K562 (cell line): ENCODE measurements at regions not wholly inside any gene's neighbourhood (a gene's known extent, or its start where the extent isn't known, plus 50 kb on each side); places are given as distances from the start of the nearest gene placed in this dataset.

Experiments used
- ATAC-seq: fragments of 200-7000 bp; cut with Tn5 transposase; 3 replicates; pipeline ENCODE4 v1.9.1; 2020; ENCODE audit warnings: moderate library complexity
- BruUV-seq: library from RNA; stranded (reverse); fragments of 400-500 nt; replicated peaks from 2 replicates; lab custom pipeline; 2021; lab: Mats Ljungman, UMichigan
- CTCF ChIA-PET: fragments of 300-600 bp; formaldehyde crosslinking; extraction: SDS; loops from one replicate; lab custom pipeline; 2021; ENCODE audit warnings: low intra/inter-chr PET ratio; lab: Yijun Ruan, JAX
- POLR2A ChIA-PET: fragments of 300-600, 350-650 bp; sonication (Branson Sonifier 250); formaldehyde crosslinking; extraction: SDS; loops from one replicate; lab custom pipeline; 2021; ENCODE audit warnings: antibody characterized with exemption, inconsistent platforms; lab: Yijun Ruan, JAX
- DNase-seq, 4 experiments: peaks; one replicate each; pipeline versions ENCODE4 v3.0.0 to v3.0.0-alpha.2; 2011 to 2018; ENCODE audit warnings: low spot score in 3 of 4, mixed read lengths in 3 of 4; ENCODE audit errors: extremely low read depth in 1 of 4
- FAIRE-seq: peaks from 2 replicates; lab custom pipeline; 2011; peaks lifted over from hg19 to GRCh38; lab: Jason Lieb, UNC
- H2AFZ ChIP-seq: 2 replicates; pipeline ENCODE4 v1.6.0; 2011; ENCODE audit warnings: low read depth, low read length, control low read depth, inconsistent platforms
- H3K27ac ChIP-seq: fragments of 200-600 bp; 3 replicates; pipeline ENCODE4 v1.8.0; 2011; ENCODE audit warnings: low read depth, mild to moderate bottlenecking, control low read depth, inconsistent platforms, low read length, moderate library complexity, mixed read lengths; ENCODE audit errors: extremely low read depth
- H3K27me3 ChIP-seq, 2 experiments: fragments of 300-600 bp in 1 of 2; 2 replicates in 1 of 2; 3 replicates in 1 of 2; pipeline versions ENCODE4 v1.6.0 to v1.8.0; 2011; ENCODE audit warnings: inconsistent platforms in 2 of 2, low read length in 2 of 2, mild to moderate bottlenecking in 1 of 2, mixed read lengths in 1 of 2, moderate library complexity in 1 of 2; ENCODE audit not compliant: control insufficient read depth in 2 of 2, insufficient read depth in 2 of 2
- H3K36me3 ChIP-seq: fragments of 300-600 bp; 3 replicates; pipeline ENCODE4 v1.8.0; 2011; ENCODE audit warnings: mild to moderate bottlenecking, low read length, inconsistent platforms; ENCODE audit not compliant: control insufficient read depth, insufficient read depth
- H3K4me1 ChIP-seq, 2 experiments: fragments of 200-600 bp in 1 of 2; replicated peaks in 1 of 2; 2 replicates in 1 of 2; 3 replicates in 1 of 2; pipeline versions ENCODE4 v1.5.1 to v1.8.0; 2011; ENCODE audit warnings: inconsistent platforms in 2 of 2, low read length in 2 of 2, mild to moderate bottlenecking in 1 of 2, mixed read lengths in 1 of 2, moderate library complexity in 1 of 2; ENCODE audit not compliant: control insufficient read depth in 2 of 2, insufficient read depth in 2 of 2
- H3K4me2 ChIP-seq: 2 replicates; pipeline ENCODE4 v1.6.1; 2011; ENCODE audit warnings: low read length, control low read depth, inconsistent platforms, mixed read lengths; ENCODE audit not compliant: insufficient read depth
- H3K4me3 ChIP-seq: fragments of 200-600 bp; sonication (generic), shearing (Covaris generic); 2 replicates; pipeline ENCODE4 v1.5.1; 2016; ENCODE audit warnings: control low read depth, inconsistent platforms
- H3K79me2 ChIP-seq: fragments of 200-600 bp; 3 replicates; pipeline ENCODE4 v1.8.0; 2011; ENCODE audit warnings: low read length, inconsistent platforms; ENCODE audit not compliant: control insufficient read depth, insufficient read depth
- H3K9ac ChIP-seq, 2 experiments: 2 replicates each; pipeline versions ENCODE4 v1.6.0 to v1.6.1; 2011; ENCODE audit warnings: low read depth in 2 of 2, low read length in 2 of 2, control low read depth in 1 of 2, inconsistent platforms in 1 of 2, mild to moderate bottlenecking in 1 of 2, mixed read lengths in 1 of 2; ENCODE audit not compliant: insufficient read depth in 1 of 2
- H3K9me1 ChIP-seq: one replicate; pipeline ENCODE4 v1.6.0; 2011; ENCODE audit warnings: inconsistent platforms, mild to moderate bottlenecking, low read length, moderate library complexity; ENCODE audit not compliant: control insufficient read depth, insufficient read depth
- H3K9me3 ChIP-seq: replicated peaks from 2 replicates; pipeline ENCODE4 v1.5.1; 2011; ENCODE audit warnings: low read depth, low read length, inconsistent platforms; ENCODE audit not compliant: control insufficient read depth, insufficient read depth
- H4K20me1 ChIP-seq: replicated peaks from 2 replicates; pipeline ENCODE4 v1.6.1; 2011; ENCODE audit warnings: low read length, inconsistent platforms, mixed read lengths; ENCODE audit not compliant: control insufficient read depth, insufficient read depth
- C11orf30 ChIP-seq: fragments of 450-650 bp; IDR thresholded peaks from 2 replicates; pipeline ENCODE4 v1.6.1; 2016; ENCODE audit warnings: low read depth, mild to moderate bottlenecking
- FOSL1 ChIP-seq: fragments of 200-800 bp; sonication (Bioruptor generic); conservative IDR thresholded peaks from 2 replicates; pipeline ENCODE4 v1.6.1; 2016; ENCODE audit warnings: missing genetic modification characterization, missing compliant biosample characterization
- JUN ChIP-seq, 2 experiments: sonication (generic) in 1 of 2; formaldehyde crosslinking in 1 of 2; IDR thresholded peaks; 2 replicates each; pipeline versions ENCODE4 v1.6.1 to v1.8.0; 2012 to 2022; ENCODE audit warnings: borderline replicate concordance in 2 of 2, mild to moderate bottlenecking in 2 of 2, improper control_type of control experiment in 1 of 2, low read depth in 1 of 2, low read length in 1 of 2, missing genetic modification reagents in 1 of 2
- KDM5B ChIP-seq: fragments of 200-600 bp; sonication (generic); IDR thresholded peaks from 2 replicates; pipeline ENCODE4 v1.6.1; 2012; ENCODE audit warnings: low read depth, mild to moderate bottlenecking, moderate library complexity, low read length, control low read depth, inconsistent platforms; ENCODE audit not compliant: insufficient replicate concordance
- MAFG ChIP-seq: fragments of 450-650 bp; conservative IDR thresholded peaks from 2 replicates; pipeline ENCODE4 v1.6.1; 2016; ENCODE audit warnings: missing genetic modification characterization, missing compliant biosample characterization
- MAFK ChIP-seq: IDR thresholded peaks from 2 replicates; pipeline ENCODE4 v1.6.1; 2011; ENCODE audit warnings: low read length, improper control_type of control experiment
- ZNF175 ChIP-seq: fragments of 200-800 bp; sonication (Bioruptor generic); IDR thresholded peaks from 2 replicates; pipeline ENCODE4 v1.6.1; 2016; ENCODE audit warnings: low read depth, mild to moderate bottlenecking, missing genetic modification characterization, missing compliant biosample characterization
- ZNF184 ChIP-seq: sonication (generic); formaldehyde crosslinking; IDR thresholded peaks from 2 replicates; pipeline ENCODE4 v1.5.0; 2020; ENCODE audit warnings: missing genetic modification reagents
- ZNF316 ChIP-seq: fragments of 450-650 bp; IDR thresholded peaks from 2 replicates; pipeline ENCODE4 v1.6.1; 2016
- ZNF57 ChIP-seq: fragments of 450-650 bp; formaldehyde crosslinking; IDR thresholded peaks from 2 replicates; pipeline ENCODE4 v1.4.0; 2020; ENCODE audit warnings: mild to moderate bottlenecking, moderate library complexity
- ZNF75A ChIP-seq: fragments of 450-650 bp; formaldehyde crosslinking; IDR thresholded peaks from 2 replicates; pipeline ENCODE4 v1.4.0; 2020; ENCODE audit warnings: mild to moderate bottlenecking
- WGBS: fragments of 100-300 bp; shearing (Covaris generic); methylation state at CpG from one replicate; pipeline ENCODE4 v1.1.6; 2016; ENCODE audit warnings: low coverage, mixed read lengths; ENCODE audit not compliant: insufficient coverage; ENCODE audit errors: missing lambda C conversion rate; 5-methylcytosine and 5-hydroxymethylcytosine counted together
- in situ Hi-C: fragments of 300-500 bp; cut with MboI; formaldehyde crosslinking; loops from 4 replicates; pipeline ENCODE4 v1.15.0; 2018; ENCODE audit warnings: inconsistent platforms, mixed read lengths
- intact Hi-C: fragments of 100-400 bp; cut with micrococcal nuclease; formaldehyde crosslinking; loops from 2 replicates; pipeline ENCODE4 v1.14.2; 2022
- TF ChIP-seq, protein P1 (sequence below): fragments of 200-800 bp; sonication (Bioruptor generic); IDR thresholded peaks from 2 replicates; pipeline ENCODE4 v1.6.1; 2017; ENCODE audit warnings: missing genetic modification characterization, missing compliant biosample characterization

DNA sequence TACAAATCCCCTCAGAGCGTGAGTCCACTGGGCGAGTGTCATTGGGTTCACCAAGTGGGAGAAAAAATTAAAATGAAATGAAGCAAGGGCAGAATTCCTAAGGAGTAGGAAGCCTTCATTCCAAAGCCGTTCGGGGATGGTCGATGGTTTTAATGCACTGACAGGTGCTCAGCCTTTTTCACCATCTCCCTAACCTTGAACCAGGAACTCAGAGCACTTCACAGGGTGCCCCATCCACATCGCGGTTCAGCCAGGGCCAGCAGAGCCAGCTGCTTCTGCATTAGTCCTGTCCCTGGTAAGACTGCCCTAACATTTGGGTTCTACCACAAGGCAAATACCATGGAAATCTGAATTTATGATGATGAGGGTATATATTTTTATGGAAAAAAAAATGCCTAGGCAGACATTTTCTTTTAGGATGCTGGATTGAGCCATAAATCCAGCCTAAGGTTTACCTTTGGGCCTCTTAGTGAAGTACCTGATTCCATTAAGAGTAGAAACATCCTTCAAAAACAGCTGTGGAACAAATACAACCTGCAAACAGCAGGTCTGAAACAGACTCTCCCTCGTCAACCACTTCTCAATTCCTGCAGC lies 203.5 kb upstream of the RNF32 start:
- Histone ChIP-seq H2AFZ (no peak overlapping the region), H3K36me3 (no peaks in the 10 kb centered on the region), H3K4me2 (no peak overlapping the region), H3K9ac (no peak overlapping the region), H3K27me3 (peaks cover 50 to 67% of the 10 kb centered on the region in 2 experiments), H3K4me1 (no peaks in the 10 kb centered on the region), H4K20me1 (0 out of 2 replicates have a peak, but pooled peaks cover 3% of the 10 kb centered on the region), H3K9me1 (no peaks in the 10 kb centered on the region), H3K9me3 (no peaks in the 10 kb centered on the region), H3K27ac (no peak overlapping the region), H3K79me2 (no peaks in the 10 kb centered on the region), H3K4me3 (no peak overlapping the region)
- intact Hi-C loops = no loop called here
- in situ Hi-C loops = no loop called here
- ChIA-PET POLR2A (interaction anchor here (0.6 to 1.2 kb wide), 4 partner anchors 7 to 1232 kb away, joined by 3 to 5 read pairs (median 4); no protein-coding TSS in a partner anchor), CTCF (no interaction called here)
- 0% methylated on average over 8 of the region's 8 CpGs for WGBS
- TF ChIP-seq ZNF57 (CRISPR knock-in tag) (no peak), MAFK (0 out of 2 replicates have a peak, but pooled peaks have one; percentile 8), ZNF75A (no peak), KDM5B (no peak), FOSL1 (no peak), MAFG (tag) (0 out of 2 replicates have a peak, but pooled peaks have one; percentile 10), ZNF175 (no peak), ZNF184 (CRISPR knock-in tag) (no peak), ZNF316 (peak; percentile 72), JUN (IDR thresholded peaks at IDR 0.05; ENCODE audit: borderline replicate concordance, low read depth, low read length) (no peak), JUN (CRISPR knock-in tag; IDR thresholded peaks at IDR 0.05; ENCODE audit: borderline replicate concordance) (no peak), C11orf30 (peak; percentile 18; the same call in 1 of the 2 replicates)
- TF ChIP-seq, protein P1, sequence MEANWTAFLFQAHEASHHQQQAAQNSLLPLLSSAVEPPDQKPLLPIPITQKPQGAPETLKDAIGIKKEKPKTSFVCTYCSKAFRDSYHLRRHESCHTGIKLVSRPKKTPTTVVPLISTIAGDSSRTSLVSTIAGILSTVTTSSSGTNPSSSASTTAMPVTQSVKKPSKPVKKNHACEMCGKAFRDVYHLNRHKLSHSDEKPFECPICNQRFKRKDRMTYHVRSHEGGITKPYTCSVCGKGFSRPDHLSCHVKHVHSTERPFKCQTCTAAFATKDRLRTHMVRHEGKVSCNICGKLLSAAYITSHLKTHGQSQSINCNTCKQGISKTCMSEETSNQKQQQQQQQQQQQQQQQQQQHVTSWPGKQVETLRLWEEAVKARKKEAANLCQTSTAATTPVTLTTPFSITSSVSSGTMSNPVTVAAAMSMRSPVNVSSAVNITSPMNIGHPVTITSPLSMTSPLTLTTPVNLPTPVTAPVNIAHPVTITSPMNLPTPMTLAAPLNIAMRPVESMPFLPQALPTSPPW (CRISPR knock-in tag) = no peak
- BruUV-seq = no TSS peak
- FAIRE-seq (no peak), DNase-seq (no peak), ATAC-seq (no peak)
